SH-SY5Y (cell line): ENCODE measurements at regions not wholly inside any gene's neighbourhood (a gene's known extent, or its start where the extent isn't known, plus 50 kb on each side); places are given as distances from the start of the nearest gene placed in this dataset.

Experiments used
- GATA2 ChIP-seq: IDR thresholded peaks from 2 replicates; pipeline ENCODE4 v1.6.1; 2011; ENCODE audit warnings: mild to moderate bottlenecking, low read depth, low read length
- GATA3 ChIP-seq: IDR thresholded peaks from 2 replicates; pipeline ENCODE4 v1.6.1; 2011; ENCODE audit warnings: low read depth, mild to moderate bottlenecking, low read length, moderate library complexity

GRCh38 chr1:81135524-81135923, 665.2 kb upstream of the ADGRL2 start:
- TF ChIP-seq GATA2 (no peak), GATA3 (no peak)
